Mammary epithelial cell (primary cell): ENCODE measurements at regions not wholly inside any gene's neighbourhood (a gene's known extent, or its start where the extent isn't known, plus 50 kb on each side); places are given as distances from the start of the nearest gene placed in this dataset.

ENCODE experiments used
- EZH2 ChIP-seq: IDR thresholded peaks from 2 replicates; pipeline ENCODE4 v1.6.1; 2012; ENCODE audit warnings: low read length, inconsistent platforms, borderline replicate concordance
- TF ChIP-seq, protein P1 (sequence below), 2 donors: IDR thresholded peaks in 1 of 2; conservative IDR thresholded peaks in 1 of 2; 2 replicates each; pipeline ENCODE4 v1.5.1; 2011 to 2012; ENCODE audit warnings: inconsistent platforms in 2 of 2, low read length in 2 of 2, mild to moderate bottlenecking in 2 of 2, control low read depth in 1 of 2, low read depth in 1 of 2; ENCODE audit not compliant: insufficient read depth in 1 of 2; ENCODE audit errors: extremely low read depth in 1 of 2

DNA sequence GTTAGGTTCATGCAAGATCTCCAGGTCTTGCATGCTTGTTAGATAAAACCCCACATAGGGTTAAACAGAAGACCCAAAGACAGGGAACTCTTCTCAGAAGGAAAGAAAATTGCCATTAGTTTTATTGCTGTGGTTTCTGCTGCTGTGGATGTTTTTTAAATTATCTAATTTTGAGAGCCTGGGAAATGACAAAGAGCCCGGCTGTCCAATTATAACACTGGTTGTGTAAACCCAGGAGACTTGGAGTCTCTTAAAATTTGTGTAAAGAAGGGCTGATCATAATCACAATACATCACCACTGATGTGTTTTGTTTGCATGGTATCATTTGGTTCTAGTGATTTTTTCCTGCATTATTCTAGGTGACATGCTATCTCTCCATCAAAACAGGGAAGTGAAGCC, 246.5 kb upstream of the MYO3A start:
- TF ChIP-seq EZH2 = no peak
- TF ChIP-seq, protein P1, sequence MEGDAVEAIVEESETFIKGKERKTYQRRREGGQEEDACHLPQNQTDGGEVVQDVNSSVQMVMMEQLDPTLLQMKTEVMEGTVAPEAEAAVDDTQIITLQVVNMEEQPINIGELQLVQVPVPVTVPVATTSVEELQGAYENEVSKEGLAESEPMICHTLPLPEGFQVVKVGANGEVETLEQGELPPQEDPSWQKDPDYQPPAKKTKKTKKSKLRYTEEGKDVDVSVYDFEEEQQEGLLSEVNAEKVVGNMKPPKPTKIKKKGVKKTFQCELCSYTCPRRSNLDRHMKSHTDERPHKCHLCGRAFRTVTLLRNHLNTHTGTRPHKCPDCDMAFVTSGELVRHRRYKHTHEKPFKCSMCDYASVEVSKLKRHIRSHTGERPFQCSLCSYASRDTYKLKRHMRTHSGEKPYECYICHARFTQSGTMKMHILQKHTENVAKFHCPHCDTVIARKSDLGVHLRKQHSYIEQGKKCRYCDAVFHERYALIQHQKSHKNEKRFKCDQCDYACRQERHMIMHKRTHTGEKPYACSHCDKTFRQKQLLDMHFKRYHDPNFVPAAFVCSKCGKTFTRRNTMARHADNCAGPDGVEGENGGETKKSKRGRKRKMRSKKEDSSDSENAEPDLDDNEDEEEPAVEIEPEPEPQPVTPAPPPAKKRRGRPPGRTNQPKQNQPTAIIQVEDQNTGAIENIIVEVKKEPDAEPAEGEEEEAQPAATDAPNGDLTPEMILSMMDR (conservative IDR thresholded peaks at IDR 0.05 in 1 of 2, IDR thresholded peaks at IDR 0.05 in 1 of 2; ENCODE audit: extremely low read depth in 1 of 2, insufficient read depth in 1 of 2, low read depth in 1 of 2, low read length in 2 of 2) = no peak
